ENCODE measurements at regions not wholly inside any gene's neighbourhood (a gene's known extent, or its start where the extent isn't known, plus 50 kb on each side); places are given as distances from the start of the nearest gene placed in this dataset.

DNA sequence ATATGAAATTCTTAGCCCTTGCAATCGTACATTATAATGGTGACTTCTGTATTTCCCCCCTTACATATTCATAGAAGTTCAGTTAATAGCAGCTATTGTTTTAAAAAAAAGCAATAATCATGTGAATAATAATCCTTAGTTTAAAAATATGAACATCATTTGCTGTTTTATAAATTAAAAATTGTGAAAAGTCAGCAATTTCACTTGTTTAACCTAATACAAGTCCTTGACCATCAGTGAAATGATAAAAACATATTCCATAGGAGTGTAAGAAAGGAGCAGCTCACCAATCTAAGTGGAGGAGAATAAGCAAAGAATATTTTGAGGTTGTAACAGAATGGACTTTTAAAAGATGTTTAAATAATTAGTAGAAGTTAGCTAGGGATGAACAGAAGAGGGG lies 650.2 kb downstream of the SUCLG1 start:
- TF ChIP-seq RBBP5 (IDR thresholded peaks at IDR 0.05; ENCODE audit: borderline replicate concordance, insufficient read depth, low read length, poor library complexity, severe bottlenecking): no peak
- TF ChIP-seq, protein P1, sequence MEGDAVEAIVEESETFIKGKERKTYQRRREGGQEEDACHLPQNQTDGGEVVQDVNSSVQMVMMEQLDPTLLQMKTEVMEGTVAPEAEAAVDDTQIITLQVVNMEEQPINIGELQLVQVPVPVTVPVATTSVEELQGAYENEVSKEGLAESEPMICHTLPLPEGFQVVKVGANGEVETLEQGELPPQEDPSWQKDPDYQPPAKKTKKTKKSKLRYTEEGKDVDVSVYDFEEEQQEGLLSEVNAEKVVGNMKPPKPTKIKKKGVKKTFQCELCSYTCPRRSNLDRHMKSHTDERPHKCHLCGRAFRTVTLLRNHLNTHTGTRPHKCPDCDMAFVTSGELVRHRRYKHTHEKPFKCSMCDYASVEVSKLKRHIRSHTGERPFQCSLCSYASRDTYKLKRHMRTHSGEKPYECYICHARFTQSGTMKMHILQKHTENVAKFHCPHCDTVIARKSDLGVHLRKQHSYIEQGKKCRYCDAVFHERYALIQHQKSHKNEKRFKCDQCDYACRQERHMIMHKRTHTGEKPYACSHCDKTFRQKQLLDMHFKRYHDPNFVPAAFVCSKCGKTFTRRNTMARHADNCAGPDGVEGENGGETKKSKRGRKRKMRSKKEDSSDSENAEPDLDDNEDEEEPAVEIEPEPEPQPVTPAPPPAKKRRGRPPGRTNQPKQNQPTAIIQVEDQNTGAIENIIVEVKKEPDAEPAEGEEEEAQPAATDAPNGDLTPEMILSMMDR (IDR thresholded peaks at IDR 0.05 in 2 of 3, conservative IDR thresholded peaks at IDR 0.05 in 1 of 3; ENCODE audit: insufficient read depth in 2 of 3, low read depth in 1 of 3, low read length in 3 of 3): no peak
- no peak for TF ChIP-seq U2AF2 (optimal IDR thresholded peaks at IDR 0.05; ENCODE audit: low read depth, low read length)
